ENCODE measurements at regions not wholly inside any gene's neighbourhood (a gene's known extent, or its start where the extent isn't known, plus 50 kb on each side); places are given as distances from the start of the nearest gene placed in this dataset.
"Not testable (repeated sequence)": the region's sequence is repeated elsewhere in the genome, so short reads cannot be mapped to it uniquely, and the experiment has no call there.

GRCh38 chr6:140560671-140561070, 1186.2 kb upstream of the CITED2 start:
- DNase-seq: no peak

- no peak for DNase-seq
Observed at GRCh38 chr6:140559458-140559857, 1185.0 kb upstream of the CITED2 start.

DNA sequence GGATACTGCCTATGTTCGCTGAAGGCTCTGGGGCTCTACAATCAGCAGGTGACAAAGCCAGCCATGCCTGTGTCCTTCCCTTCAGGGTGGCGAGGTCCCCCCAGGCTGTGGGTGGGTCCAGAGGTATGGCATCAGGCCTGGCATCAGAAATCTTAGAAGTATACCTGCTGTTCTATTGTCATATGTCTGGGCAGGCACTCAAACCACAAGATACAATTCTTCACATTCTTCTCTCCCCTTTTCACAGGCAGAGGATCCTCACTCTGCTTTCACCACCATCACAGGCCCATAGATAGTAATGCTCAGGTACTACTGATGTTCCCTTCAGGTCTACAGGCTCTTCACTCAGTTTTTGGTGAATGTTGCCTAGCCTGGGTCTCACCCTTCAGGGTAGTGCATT, 1180.0 kb upstream of the CITED2 start:
- DNase-seq: no peak

GRCh38 chr6:140548366-140548765, 1173.9 kb upstream of the CITED2 start:
- DNase-seq: no peak

DNA sequence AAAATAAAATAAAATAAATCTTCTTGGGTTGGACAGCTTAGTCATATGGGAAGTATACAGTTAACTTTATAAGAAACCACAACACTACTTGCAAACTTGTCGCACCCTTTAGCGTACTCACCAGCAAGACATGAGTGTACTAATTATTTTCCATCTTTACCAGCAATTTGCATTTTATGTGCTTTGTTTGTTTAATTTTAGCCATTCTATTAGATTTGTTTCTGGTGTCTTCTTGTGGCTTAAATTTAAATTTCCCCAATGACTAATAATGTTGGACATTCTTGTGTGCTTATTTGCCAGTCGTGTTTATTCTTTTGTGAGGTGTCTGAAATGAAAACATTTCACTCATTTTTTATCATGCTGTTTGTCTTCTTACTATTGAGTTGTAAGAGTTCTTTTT, 1172.2 kb upstream of the CITED2 start:
- no peak for DNase-seq

GRCh38 chr6:140544431-140544830, 1170.0 kb upstream of the CITED2 start:
- no peak for DNase-seq

DNA sequence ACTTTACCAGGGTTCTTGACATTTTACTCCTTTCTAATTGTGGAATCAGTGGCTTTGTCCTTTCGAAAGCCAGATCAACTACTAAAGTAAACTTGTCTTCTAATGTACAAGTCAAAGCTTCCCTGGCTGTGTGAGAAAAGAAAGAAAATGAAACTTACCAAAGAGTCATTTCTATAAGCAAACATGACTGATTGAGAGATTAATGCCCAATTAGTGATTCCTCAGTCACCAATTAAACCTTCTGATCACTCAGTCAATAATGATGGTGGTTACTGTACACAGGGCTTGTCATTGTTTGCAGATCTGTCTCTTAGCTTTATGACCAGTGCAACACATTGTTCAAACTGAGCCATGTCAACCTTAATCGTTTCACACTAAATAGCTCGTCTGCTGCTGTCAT, 1168.4 kb upstream of the CITED2 start:
- no peak for DNase-seq

DNA sequence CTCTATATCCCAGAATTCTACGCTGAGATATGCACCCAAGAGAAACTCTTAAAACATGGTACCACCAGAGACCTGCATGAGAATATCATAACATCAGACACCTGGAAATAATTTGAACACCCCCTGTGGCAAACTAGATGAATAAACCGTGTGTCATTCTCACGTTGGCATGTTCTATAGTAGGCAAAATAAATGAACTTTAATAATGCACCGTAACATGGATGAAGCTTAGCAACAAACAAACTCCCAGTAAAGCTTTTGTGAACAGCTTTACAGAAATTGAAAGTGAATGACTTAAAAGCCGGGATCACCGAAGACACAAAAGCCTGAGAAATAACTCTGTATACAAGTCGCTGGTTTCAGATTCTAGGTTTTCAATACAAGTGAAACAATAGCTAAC, 1166.8 kb upstream of the CITED2 start:
- DNase-seq: no peak

GRCh38 chr6:140540743-140541142, 1166.3 kb upstream of the CITED2 start:
- no peak for DNase-seq

- DNase-seq: no peak
Observed at GRCh38 chr6:140538926-140539325, 1164.5 kb upstream of the CITED2 start.

DNA sequence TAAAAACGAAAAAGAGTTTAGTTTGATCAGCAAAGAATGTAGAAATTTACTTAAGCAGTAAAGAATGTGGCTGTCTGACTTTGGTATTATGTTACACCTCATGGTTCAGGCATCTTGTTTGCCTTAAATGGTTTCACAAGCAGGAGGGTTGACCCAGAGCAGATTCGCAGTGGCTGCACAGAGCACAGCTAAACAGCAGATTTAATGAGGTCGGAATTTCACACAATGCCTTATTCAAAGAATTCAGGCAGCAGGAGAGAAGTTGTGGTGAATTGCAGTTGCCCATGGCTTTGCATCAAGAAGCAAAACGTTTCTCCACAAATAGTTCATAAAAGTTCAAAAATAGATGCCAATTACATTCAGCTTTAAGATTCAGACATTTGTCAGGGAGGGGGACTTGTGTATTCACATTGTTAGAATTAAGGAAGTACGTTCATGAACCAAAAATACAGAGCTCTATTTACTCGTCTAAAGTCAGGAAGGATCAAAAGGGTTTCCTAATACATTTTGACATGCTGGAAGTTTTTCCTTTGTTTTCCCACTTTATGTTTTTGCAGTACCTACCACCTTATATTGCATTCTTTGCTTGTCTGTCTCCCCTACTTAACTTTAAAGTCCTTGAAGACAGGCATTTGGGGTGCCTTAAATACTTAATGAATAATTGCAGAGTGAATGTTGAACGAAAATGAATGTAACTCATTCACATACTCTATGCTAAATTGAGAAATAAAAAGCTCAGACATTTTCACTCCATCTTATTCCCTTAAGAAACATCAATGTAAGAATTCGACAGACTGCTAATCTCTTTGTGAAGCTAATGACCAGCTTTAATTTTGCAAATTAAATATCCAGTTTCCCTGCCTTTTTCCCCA, 1163.6 kb upstream of the CITED2 start:
- no peak for DNase-seq

DNA sequence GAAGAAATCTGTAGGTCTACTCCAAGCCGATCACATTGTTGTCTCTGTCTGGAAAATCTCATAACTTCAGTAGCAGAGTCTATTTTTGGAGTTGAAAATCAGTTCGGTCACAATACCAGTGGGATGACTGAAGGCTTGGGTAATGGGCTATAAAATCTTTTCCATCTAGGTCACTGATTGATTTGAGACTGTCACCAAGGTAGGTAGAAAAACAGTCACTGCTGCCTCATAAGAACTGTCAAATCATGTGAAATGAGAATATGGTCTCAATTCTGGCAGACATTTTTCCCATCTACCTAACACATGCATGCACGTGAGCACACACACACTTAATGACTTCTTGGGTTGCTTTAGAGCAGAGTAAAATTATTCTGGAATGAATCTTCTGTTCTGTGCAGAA, 1162.8 kb upstream of the CITED2 start:
- DNase-seq: no peak

GRCh38 chr6:140535511-140535910, 1161.1 kb upstream of the CITED2 start:
- no peak for DNase-seq

DNA sequence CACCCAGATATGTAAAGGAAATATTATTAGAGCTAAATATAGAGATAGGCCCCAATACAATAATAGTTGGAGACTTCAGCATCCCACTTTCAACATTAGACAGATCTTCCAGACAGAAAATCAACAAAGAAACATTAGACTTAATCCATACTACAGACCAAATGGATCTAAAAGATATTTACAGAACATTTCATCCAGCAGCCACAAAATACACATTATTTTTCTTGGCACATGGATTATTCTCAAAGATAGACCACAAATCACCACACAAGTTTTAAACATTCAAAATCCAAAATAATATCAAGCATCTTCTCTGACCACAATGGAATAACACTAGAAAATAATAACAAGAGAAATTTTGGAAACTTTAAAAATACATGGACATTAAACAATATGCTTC, 1159.1 kb upstream of the CITED2 start:
- DNase-seq: no peak

DNA sequence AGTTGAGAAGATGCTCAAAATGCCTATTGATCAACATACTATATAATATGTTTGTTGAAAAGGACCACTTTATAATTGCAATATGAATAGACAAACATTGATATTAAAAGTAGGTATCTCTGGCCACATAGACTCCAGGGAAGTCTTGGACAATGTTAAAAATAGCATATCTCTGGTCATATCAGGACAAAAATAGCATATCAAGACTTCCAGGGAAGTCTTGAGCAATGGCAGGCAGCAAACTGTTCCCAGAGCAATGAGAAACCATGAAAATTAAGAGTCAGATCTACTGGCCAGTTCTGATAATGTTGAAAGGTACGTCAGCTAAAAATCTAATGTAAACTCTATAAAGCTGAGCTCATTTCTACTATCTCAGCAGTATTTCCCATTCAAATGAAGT, 1130.3 kb upstream of the CITED2 start:
- no peak for DNase-seq

- no peak for DNase-seq
Observed at GRCh38 chr6:140500849-140501248, 1126.4 kb upstream of the CITED2 start.

GRCh38 chr6:140499607-140500006, 1125.2 kb upstream of the CITED2 start:
- no peak for DNase-seq

- no peak for DNase-seq
Observed at GRCh38 chr6:140494321-140495108, 1120.1 kb upstream of the CITED2 start.

- not testable (repeated sequence) for DNase-seq
Observed at GRCh38 chr6:140493470-140493869, 1119.0 kb upstream of the CITED2 start.

DNA sequence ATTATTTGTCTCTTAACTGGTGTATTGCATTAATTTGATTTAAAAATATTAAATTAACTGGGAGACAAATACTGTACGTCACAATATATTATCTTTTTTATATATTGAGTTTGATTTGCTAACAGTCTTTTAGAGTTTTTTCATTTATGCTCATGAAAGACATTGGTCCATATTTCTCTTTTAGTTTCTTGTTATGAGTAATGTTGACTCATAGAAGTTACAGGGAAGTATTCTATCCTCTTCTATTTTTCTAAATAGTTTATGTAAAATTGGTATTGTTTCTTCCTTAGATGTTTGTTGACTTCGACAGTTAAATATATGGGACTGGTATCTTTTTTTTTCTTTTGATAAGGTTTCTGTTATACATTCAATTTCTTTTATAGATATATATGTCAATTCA, 1115.6 kb upstream of the CITED2 start:
- DNase-seq: no peak

GRCh38 chr6:140487586-140487985, 1113.1 kb upstream of the CITED2 start:
- DNase-seq: no peak

DNA sequence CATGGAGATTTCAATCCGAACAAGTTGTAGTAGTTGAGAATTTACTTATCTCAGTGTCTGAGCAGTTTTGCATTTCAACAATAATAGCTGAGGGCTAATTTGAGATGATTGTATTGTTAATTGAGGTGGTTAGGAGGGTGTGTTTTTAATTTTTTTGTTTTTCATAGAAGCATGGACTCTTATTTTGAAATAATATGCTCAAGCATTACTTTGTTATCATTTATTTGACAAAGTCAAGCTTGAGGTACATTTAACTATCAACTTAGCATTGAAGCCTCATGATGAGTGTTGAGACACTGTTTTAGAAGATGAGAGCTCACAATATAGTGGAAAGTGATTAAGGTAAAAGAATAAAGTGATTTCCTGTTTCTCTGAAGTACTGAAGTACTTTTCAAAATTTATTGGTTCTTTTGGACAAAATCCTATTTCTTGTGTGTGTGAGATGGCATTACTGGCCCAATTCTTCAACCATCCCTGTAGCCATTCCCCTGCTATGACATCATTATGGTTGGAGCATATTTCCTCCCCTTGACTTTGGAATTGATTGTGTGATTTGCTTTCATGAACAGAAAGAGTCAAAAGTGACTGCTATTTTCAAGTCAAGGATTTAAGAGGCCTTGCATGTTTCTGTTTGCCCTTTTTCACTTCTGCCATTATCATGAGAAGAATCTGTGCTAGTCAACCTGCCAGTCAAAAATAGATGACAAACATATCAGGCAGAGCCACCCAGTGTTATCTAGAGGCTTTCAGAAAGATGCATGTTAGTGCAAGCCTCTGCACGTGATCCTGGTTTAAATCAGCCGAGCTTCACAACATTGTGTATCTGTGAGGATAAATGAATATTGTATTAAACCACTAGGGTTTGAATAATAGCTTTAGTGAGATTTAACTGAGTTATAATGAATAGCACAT, 1112.3 kb upstream of the CITED2 start:
- no peak for DNase-seq

All from activated CD4-positive, alpha-beta T cell treated with anti-CD3 and anti-CD28 coated beads, Interleukin-2, amount 50 U/mL, for 1 hour (primary cell).